OCI-LY1 (cell line): ENCODE measurements at regions not wholly inside any gene's neighbourhood (a gene's known extent, or its start where the extent isn't known, plus 50 kb on each side); places are given as distances from the start of the nearest gene placed in this dataset.

Experiments
- EZH2 ChIP-seq: fragments of 200-600 bp; sonication (generic), shearing (Covaris generic); IDR thresholded peaks from 2 replicates; pipeline ENCODE4 v1.8.0; 2017; ENCODE audit warnings: borderline replicate concordance, mixed run types, mild to moderate bottlenecking, antibody characterized with exemption, low read length, moderate library complexity, mixed read lengths
- TF ChIP-seq, protein P1 (sequence below): fragments of 200-600 bp; sonication (generic), shearing (Covaris generic); IDR thresholded peaks from 2 replicates; pipeline ENCODE4 v1.5.1; 2017; ENCODE audit warnings: mild to moderate bottlenecking, antibody characterized with exemption, low read length, moderate library complexity, mixed read lengths

DNA sequence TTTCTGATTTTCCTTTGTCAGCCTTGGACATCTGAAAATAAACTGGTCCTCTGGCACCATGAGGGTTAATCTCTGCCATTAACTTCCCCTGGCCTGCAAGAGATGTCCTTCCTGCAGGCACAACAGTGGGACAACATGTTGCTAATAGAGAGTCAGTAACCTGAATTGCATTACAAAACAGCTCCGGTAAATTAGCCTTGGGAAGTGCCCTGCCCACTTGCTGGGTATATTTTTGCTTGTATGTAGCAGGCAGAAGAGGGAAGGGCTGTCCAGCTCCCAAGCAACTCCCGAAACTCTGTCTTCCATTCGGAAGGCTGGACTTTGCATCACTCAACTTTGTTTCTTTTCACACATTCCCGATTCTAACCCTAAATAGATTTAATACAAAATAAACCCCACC, 104.4 kb upstream of the ATP8B1 start:
- TF ChIP-seq, protein P1, sequence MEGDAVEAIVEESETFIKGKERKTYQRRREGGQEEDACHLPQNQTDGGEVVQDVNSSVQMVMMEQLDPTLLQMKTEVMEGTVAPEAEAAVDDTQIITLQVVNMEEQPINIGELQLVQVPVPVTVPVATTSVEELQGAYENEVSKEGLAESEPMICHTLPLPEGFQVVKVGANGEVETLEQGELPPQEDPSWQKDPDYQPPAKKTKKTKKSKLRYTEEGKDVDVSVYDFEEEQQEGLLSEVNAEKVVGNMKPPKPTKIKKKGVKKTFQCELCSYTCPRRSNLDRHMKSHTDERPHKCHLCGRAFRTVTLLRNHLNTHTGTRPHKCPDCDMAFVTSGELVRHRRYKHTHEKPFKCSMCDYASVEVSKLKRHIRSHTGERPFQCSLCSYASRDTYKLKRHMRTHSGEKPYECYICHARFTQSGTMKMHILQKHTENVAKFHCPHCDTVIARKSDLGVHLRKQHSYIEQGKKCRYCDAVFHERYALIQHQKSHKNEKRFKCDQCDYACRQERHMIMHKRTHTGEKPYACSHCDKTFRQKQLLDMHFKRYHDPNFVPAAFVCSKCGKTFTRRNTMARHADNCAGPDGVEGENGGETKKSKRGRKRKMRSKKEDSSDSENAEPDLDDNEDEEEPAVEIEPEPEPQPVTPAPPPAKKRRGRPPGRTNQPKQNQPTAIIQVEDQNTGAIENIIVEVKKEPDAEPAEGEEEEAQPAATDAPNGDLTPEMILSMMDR = no peak
- TF ChIP-seq EZH2 = no peak
